GM12864 (cell line): ENCODE measurements at regions not wholly inside any gene's neighbourhood (a gene's known extent, or its start where the extent isn't known, plus 50 kb on each side); places are given as distances from the start of the nearest gene placed in this dataset.

Source experiments
- DNase-seq: peaks from one replicate; pipeline ENCODE4 v3.0.0-alpha.2; 2011; ENCODE audit warnings: low read depth
- H3K4me3 ChIP-seq: 2 replicates; pipeline ENCODE4 v1.5.1; 2011; ENCODE audit warnings: mild to moderate bottlenecking, low read depth, low read length, control low read depth
- TF ChIP-seq, protein P1 (sequence below): IDR thresholded peaks from 2 replicates; pipeline ENCODE4 v1.5.1; 2011; ENCODE audit warnings: low read depth, mild to moderate bottlenecking, moderate library complexity, low read length, control low read depth, inconsistent platforms; ENCODE audit errors: missing control alignments

DNA sequence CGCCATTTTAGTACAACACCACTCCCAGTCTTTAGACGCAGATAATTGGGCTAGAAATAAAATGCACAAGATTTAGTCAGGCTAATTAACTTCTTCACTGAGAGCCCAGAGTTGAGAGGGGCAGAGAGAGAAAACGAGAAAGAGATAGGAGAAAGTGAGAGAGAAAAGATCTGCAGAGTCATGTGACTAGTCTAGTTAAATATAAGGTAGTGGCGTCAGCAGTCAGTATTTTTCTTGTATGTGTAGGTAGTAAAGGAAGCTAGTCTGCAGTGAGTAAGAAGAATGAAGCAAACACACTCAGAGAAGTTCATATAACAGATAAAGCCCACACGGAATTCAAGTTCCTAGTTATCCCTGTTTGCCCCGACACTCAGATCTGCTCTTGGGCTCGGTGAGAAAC, 392.6 kb upstream of the ERCC4 start:
- no peak overlapping the region for H3K4me3 ChIP-seq
- DNase-seq, result no peak
- TF ChIP-seq, protein P1, sequence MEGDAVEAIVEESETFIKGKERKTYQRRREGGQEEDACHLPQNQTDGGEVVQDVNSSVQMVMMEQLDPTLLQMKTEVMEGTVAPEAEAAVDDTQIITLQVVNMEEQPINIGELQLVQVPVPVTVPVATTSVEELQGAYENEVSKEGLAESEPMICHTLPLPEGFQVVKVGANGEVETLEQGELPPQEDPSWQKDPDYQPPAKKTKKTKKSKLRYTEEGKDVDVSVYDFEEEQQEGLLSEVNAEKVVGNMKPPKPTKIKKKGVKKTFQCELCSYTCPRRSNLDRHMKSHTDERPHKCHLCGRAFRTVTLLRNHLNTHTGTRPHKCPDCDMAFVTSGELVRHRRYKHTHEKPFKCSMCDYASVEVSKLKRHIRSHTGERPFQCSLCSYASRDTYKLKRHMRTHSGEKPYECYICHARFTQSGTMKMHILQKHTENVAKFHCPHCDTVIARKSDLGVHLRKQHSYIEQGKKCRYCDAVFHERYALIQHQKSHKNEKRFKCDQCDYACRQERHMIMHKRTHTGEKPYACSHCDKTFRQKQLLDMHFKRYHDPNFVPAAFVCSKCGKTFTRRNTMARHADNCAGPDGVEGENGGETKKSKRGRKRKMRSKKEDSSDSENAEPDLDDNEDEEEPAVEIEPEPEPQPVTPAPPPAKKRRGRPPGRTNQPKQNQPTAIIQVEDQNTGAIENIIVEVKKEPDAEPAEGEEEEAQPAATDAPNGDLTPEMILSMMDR, result no peak

DNA sequence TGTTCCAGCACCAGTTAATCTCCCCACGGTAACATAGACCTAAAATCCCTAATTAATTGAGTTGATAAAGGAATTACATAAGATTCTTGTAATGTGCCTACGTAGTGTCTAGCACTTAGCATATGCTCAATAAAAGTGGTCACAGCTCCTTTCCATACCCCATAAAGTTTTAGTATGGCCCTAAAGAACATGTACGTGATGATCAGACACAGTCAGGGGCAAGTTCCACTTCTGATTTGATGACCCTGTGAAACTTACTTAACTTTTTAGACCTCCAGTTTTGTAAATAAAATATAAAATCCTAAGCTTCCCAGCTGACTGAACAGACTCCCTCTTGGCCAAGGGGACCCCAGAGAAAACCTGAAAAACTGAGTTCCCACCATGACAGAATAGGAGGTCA, 391.3 kb upstream of the ERCC4 start:
- H3K4me3 ChIP-seq, result no peak overlapping the region
- no peak for DNase-seq
- TF ChIP-seq, protein P1, result no peak

DNA sequence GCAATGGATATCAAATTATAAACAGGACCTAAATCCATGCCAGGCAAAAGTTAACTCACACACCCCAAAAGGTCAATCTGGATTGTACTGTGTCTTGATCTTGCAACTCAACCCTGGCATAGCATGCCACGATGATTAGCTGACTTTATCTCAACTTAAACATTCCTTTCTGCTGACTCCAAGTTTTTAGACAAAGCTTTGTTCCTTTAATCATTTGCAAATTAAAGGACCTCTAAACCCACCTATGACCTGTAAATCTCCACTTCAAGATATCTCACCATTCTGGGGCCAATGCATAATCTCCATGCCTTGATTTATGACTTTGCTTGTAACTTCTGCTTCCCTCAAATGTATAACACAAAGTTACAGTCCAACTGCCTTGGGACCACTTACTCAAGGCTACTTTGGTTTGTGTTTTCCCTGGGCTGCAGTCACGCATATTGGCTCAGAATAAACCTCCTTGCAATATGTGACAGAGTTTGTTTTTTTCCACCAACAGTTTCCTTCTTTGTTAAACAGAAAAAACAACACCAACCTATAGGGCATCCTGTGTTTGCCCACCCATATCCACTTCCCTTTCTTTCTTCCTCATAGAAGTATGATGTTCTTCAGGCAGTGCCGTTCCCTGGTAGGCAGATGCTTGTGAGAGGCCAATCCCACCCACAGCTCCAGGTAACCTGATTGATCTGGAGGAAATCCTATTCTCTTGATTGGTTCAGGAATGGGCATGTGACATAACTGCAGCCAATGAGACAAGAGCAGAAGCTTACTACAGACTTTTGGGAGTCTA, 390.6 kb upstream of the ERCC4 start:
- TF ChIP-seq, protein P1, result no peak
- no peak for DNase-seq

DNA sequence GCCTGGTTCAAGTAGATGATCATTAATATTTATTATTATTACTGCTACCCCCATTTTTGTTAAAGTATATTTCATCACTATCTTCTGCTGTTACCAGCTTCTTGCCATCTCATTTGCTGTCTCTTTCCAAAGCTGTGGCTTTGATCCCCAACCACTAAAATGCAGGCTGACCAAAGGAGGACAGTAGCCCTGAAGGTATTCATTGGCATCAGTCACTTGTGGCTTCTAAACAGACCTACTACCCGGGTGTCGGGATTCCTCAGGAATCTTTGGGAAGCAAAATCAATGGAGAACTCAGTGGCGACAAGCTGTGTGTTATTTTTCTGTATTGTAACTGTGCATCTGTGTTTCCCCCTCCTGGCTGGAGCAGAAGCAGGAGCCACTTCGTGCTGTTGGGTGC, 379.2 kb upstream of the ERCC4 start:
- TF ChIP-seq, protein P1, result no peak
- no peak overlapping the region for H3K4me3 ChIP-seq
- no peak for DNase-seq

More for the DNA sequence above, 390.6 kb upstream of the ERCC4 start:
- no peak overlapping the region for H3K4me3 ChIP-seq

DNA sequence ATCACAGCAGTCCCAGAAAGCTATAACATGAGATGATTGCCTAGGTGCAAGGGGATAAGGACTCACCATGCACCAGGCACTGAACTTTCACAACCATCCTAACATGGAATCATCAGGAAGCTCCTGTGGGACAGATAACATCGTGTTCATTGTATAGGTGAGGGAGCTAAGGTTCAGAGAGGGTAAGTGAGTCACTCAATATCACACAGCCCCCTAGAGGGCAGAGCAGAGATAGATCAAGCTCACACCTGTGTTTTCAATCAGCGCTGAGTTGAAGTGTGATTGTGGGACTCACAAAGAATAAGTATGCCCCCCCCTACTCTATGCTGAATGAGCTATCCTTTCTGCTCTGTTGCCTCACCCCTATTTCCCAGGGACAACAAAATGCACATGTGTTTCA, 377.7 kb upstream of the ERCC4 start:
- no peak overlapping the region for H3K4me3 ChIP-seq
- TF ChIP-seq, protein P1, result no peak
- no peak for DNase-seq

DNA sequence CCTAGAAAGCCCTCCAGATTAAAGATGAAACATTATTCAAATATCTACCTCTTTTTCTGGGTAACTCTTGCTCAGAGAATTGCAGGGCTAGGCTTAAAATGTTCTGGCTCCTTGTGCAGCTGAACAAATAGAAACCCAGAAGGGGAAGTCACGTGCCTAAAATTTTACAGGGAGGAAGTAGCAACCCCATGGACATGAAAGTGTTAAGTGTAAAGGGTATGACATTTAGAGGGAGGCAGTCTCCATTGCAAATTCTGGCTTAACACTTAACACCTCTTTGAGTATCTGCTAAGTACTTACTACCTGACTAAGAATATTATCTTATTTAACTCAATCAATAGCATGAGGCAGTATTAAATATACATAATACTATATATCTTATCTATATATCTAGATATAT, 376.1 kb upstream of the ERCC4 start:
- no peak overlapping the region for H3K4me3 ChIP-seq
- TF ChIP-seq, protein P1, result no peak
- DNase-seq, result no peak

DNA sequence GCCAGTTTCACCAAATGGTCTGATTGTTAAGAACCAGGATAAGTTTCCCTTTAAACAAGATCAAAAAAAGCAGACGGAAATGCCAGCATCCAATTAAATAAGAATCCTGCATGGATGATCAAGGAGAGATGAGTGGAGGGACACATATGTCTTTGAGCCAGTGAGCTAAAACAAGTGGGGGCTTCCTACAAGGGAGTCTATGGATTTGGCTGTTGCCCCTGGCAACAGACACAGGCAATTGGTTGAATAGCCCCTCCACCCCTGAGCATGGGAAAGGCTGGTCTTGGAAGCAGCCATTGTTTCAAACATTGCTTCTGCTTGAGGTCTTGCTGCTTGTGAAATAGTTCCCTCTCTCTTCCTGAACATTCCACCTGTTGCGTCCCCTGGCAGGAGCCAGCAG, 374.7 kb upstream of the ERCC4 start:
- TF ChIP-seq, protein P1, result no peak
- H3K4me3 ChIP-seq, result no peak overlapping the region
- no peak for DNase-seq
